Hypothalamus (tissue), 51 donors: ENCODE measurements at regions not wholly inside any gene's neighbourhood (a gene's known extent, or its start where the extent isn't known, plus 50 kb on each side); places are given as distances from the start of the nearest gene placed in this dataset.
A peak's percentile ranks its signal among the peaks of the same experiment; 100 is the strongest.
"Not testable (repeated sequence)": the region's sequence is repeated elsewhere in the genome, so short reads cannot be mapped to it uniquely, and the experiment has no call there.

Source experiments
- DNase-seq, 51 donors: peaks; one replicate each; lab custom pipeline; 2025; lab: John Stamatoyannopoulos, UW

- no peak for DNase-seq
Observed at GRCh38 chr22:23384431-23384830, 195.7 kb downstream of the IGLL1 start.

DNA sequence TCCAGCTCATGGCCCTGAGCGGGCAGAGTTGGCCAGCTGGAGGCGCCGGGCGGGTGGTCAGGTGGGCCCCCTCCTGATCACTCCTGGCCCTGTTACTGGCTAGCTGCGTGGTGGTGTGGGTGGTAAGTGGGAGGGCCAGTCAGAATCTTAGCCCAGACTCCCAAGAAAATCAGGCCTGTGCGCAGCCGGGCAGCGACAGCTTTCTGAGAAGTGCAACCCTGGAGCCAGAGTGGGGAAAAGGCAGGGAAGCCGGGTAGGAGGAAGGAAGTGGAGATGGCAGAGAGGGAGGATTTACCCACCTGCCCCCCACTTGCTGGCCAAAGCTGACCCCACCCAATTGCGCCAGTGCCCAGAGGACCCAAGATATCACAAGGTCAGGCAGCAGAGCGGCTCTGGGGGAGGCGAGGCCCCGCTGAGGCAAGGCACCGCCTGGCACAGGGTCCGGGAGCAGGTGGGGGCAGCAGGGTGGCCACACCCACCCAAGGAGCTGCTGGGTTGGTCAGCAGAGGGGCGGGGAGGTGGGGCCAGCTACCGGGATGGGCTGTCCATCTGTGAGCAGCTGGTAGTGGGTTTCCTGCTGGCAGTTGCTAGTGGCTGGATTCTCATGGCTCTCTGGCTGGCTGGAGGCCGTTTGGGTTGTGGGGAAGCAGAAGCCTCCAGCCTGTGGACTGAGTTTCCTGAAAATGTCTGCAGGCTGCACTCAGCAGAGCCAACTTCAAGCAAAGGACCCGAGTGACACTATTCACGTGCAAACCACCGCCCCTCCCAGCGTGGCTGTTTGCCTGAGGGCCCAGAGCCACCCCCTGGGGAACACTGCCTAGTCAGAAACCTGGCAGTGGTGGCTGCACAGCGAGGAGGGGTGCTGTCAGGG is 196.4 kb downstream of the IGLL1 start:
- peak in 29 of 51 donors; percentile 14 to 78 (median 51) for DNase-seq

- DNase-seq = no peak
Observed at GRCh38 chr22:23382428-23383218, 197.5 kb downstream of the IGLL1 start.

GRCh38 chr22:23381661-23382427 is 198.2 kb downstream of the IGLL1 start:
- no peak for DNase-seq

GRCh38 chr22:23380911-23381310 is 199.2 kb downstream of the IGLL1 start:
- no peak for DNase-seq

DNA sequence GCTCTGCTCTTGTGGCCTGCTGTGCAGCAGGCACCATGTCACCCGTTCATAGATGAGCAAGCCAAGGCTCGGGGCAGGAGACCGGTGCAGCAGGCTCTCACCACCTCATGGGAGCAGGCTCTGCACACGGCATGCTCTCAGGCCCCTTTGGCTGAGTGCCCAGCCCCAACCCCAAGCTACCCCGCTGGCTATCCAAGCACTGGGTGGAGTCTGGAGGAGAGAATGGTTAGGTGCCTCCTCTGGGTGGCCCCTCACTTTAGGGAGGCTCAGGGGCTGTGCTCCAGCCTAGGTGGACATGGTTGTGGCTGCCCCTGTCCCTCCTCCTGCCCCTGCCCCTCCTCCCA is 199.9 kb downstream of the IGLL1 start:
- DNase-seq = no peak

DNA sequence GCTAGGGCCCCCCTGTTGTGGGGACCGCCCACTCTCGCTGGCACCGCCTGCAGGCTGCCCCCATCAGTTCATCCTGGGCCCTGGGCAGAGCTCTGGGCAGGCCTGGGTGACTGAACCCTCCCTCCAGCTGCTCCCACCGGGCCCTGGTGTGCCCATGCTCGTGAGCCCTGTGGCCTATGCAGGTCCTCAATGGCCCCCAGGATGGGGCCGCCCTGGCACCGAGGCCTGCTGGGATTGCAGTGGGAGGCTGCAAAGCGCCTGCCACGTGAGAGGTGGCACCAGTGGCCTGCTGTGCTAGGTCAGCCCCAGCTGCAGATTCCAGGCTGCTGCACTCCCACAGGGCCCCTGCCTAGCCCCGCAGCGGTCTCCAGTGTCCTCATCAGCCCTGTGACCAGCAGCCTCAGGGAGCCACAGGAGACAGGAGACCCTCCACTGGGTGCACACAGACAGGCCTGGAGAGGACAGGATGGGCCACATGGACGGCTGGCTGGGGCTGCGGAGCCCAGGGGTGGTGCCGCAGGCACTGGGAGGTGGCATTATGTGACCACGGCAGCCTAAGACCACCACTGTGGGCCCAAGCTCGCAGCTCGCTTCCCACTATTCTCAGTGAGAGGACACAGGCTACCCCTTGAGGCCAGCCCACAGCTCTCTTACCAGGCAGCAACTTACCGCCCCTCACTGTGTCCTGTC is 199.4 kb downstream of the BCR start:
- not testable (repeated sequence) for DNase-seq

GRCh38 chr22:23377767-23378166 is 197.5 kb downstream of the BCR start:
- no peak for DNase-seq

GRCh38 chr22:23376256-23376655 is 195.9 kb downstream of the BCR start:
- no peak for DNase-seq

DNA sequence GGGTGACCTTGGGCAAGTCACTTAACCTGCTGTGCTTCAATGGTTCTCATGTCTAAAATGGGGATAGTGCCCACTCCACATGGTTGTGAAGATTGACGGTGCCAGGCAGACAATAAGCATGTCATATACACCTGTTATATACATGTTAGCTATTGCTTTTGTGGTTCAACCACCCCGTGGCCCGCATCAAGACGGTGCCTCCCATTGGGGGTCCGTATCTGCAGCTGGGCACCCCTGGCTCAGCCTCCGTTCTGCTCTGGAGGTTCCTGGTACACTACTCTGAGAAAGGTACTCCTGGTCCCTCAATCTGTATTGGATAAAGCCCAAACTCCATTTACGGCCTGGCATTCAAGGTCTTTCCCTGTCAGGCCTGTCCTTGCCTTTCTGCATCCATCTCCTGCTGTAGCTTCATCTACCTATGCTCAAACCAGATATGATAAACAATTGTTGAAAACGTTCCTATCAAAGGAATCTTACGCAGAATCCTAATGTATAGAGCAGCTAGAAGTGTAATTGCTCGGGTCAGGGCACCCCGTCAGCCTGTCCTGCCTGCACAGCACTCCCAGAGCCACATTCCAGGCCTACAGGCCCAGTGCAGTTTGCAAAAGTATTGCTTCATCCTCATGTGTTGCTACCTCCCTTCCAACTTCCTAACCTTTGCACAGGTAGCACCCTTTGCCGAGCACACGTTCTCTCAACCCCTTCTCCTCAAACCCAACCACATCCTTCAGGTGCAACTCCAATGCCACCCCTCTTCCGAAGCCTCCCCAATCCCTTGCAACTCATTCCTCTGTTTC is 194.9 kb downstream of the BCR start:
- DNase-seq = no peak

GRCh38 chr22:23373601-23374000 is 193.3 kb downstream of the BCR start:
- DNase-seq = no peak

- no peak for DNase-seq
Observed at GRCh38 chr22:23370251-23370650, 189.9 kb downstream of the BCR start.

- DNase-seq = no peak
Observed at GRCh38 chr22:23369054-23369685, 188.9 kb downstream of the BCR start.
